Right ventricle myocardium inferior (tissue), 1 donor: ENCODE measurements at regions not wholly inside any gene's neighbourhood (a gene's known extent, or its start where the extent isn't known, plus 50 kb on each side); places are given as distances from the start of the nearest gene placed in this dataset.
"Not testable (repeated sequence)": the region's sequence is repeated elsewhere in the genome, so short reads cannot be mapped to it uniquely, and the experiment has no call there.

ENCODE experiments used
- ATAC-seq: fragments of 200-7000 bp; cut with Tn5 transposase; one replicate; pipeline ENCODE4 v1.9.1; 2020; ENCODE audit warnings: mild to moderate bottlenecking, moderate library complexity
- DNase-seq: peaks from one replicate; pipeline ENCODE4 v3.0.0; 2021; ENCODE audit errors: missing footprints
- intact Hi-C: fragments of 100-400 bp; cut with DNase I; formaldehyde crosslinking; loops from one replicate; pipeline ENCODE4 v1.11.0; 2022
- donor health status: DM: no; HTN: yes; CAD: no; lungs with severe emphysema.

GRCh38 chr16:13335879-13336278, 434.5 kb downstream of the SHISA9 start:
- DNase-seq: no peak
- intact Hi-C loops: no loop called here

GRCh38 chr16:13336335-13336734, 434.9 kb downstream of the SHISA9 start:
- ATAC-seq (no peak), DNase-seq (no peak)
- intact Hi-C loops: no loop called here

More at GRCh38 chr16:13335879-13336278, 434.5 kb downstream of the SHISA9 start:
- ATAC-seq: no peak

- DNase-seq, intact Hi-C loops, ATAC-seq: not testable (repeated sequence)
Observed at GRCh38 chr16:13336907-13337881, 435.8 kb downstream of the SHISA9 start.

- intact Hi-C loops: no loop called here
- ATAC-seq (no peak), DNase-seq (no peak)
Observed at GRCh38 chr16:13338044-13338443, 436.6 kb downstream of the SHISA9 start.

GRCh38 chr16:13342675-13343074, 441.3 kb downstream of the SHISA9 start:
- no peak for DNase-seq
- intact Hi-C loops: no loop called here
- no peak for ATAC-seq

GRCh38 chr16:13344001-13344400, 442.6 kb downstream of the SHISA9 start:
- ATAC-seq (no peak), DNase-seq (no peak)
- intact Hi-C loops: no loop called here

- intact Hi-C loops: no loop called here
- ATAC-seq: no peak
- DNase-seq: no peak
Observed at GRCh38 chr16:13348416-13348815, 447.0 kb downstream of the SHISA9 start.

GRCh38 chr16:13350000-13350399, 448.6 kb downstream of the SHISA9 start:
- ATAC-seq (no peak), DNase-seq (no peak)
- intact Hi-C loops: no loop called here

GRCh38 chr16:13351181-13351580, 449.8 kb downstream of the SHISA9 start:
- no peak for DNase-seq
- no peak for ATAC-seq
- intact Hi-C loops: no loop called here

GRCh38 chr16:13351601-13352217, 450.3 kb downstream of the SHISA9 start:
- ATAC-seq: no peak
- DNase-seq: no peak
- intact Hi-C loops: no loop called here

- intact Hi-C loops, DNase-seq, ATAC-seq: not testable (repeated sequence)
Observed at GRCh38 chr16:13352796-13353195, 451.4 kb downstream of the SHISA9 start.

- DNase-seq, ATAC-seq, intact Hi-C loops: not testable (repeated sequence)
Observed at GRCh38 chr16:13357842-13358241, 456.4 kb downstream of the SHISA9 start.

- intact Hi-C loops: no loop called here
- no peak for ATAC-seq
- no peak for DNase-seq
Observed at GRCh38 chr16:13359835-13360234, 458.4 kb downstream of the SHISA9 start.

- DNase-seq (no peak), ATAC-seq (no peak)
- intact Hi-C loops: no loop called here
Observed at GRCh38 chr16:13372421-13372820, 471.0 kb downstream of the SHISA9 start.

GRCh38 chr16:13376174-13376573, 474.8 kb downstream of the SHISA9 start:
- no peak for ATAC-seq
- intact Hi-C loops: no loop called here
- DNase-seq: no peak

GRCh38 chr16:13377143-13377542, 475.7 kb downstream of the SHISA9 start:
- intact Hi-C loops: no loop called here
- DNase-seq (no peak), ATAC-seq (no peak)

- intact Hi-C loops: no loop called here
- ATAC-seq: no peak
Observed at GRCh38 chr16:13378151-13378550, 476.8 kb downstream of the SHISA9 start.

GRCh38 chr16:13379266-13379665, 477.9 kb downstream of the SHISA9 start:
- ATAC-seq: no peak
- DNase-seq: no peak
- intact Hi-C loops: no loop called here

More at GRCh38 chr16:13378151-13378550, 476.8 kb downstream of the SHISA9 start:
- no peak for DNase-seq

GRCh38 chr16:13385156-13386040, 484.0 kb downstream of the SHISA9 start:
- DNase-seq, ATAC-seq, intact Hi-C loops: not testable (repeated sequence)
